Upper lobe of right lung (tissue), 1 donor: ENCODE measurements at regions not wholly inside any gene's neighbourhood (a gene's known extent, or its start where the extent isn't known, plus 50 kb on each side); places are given as distances from the start of the nearest gene placed in this dataset.

Source experiments
- ATAC-seq: fragments of 200-7000 bp; cut with Tn5 transposase; one replicate; pipeline ENCODE4 v1.9.1; 2020; ENCODE audit warnings: mild to moderate bottlenecking, moderate library complexity
- DNase-seq: peaks from one replicate; pipeline ENCODE4 v3.0.0-alpha.2; 2020
- H3K27ac ChIP-seq: fragments of 200-600 bp; one replicate; pipeline ENCODE4 v1.8.0; 2022
- H3K27me3 ChIP-seq: fragments of 200-600 bp; one replicate; pipeline ENCODE4 v1.8.0; 2022; ENCODE audit warnings: mild to moderate bottlenecking
- H3K36me3 ChIP-seq: fragments of 200-600 bp; one replicate; pipeline ENCODE4 v1.8.0; 2022
- H3K4me1 ChIP-seq: fragments of 200-600 bp; one replicate; pipeline ENCODE4 v1.8.0; 2022
- H3K4me3 ChIP-seq: fragments of 200-600 bp; one replicate; pipeline ENCODE4 v1.8.0; 2022; ENCODE audit warnings: mild to moderate bottlenecking
- H3K9me3 ChIP-seq: fragments of 200-600 bp; one replicate; pipeline ENCODE4 v1.8.0; 2022
- intact Hi-C: fragments of 100-400 bp; cut with DNase I; formaldehyde crosslinking; loops from one replicate; pipeline ENCODE4 v1.11.0; 2022
- TF ChIP-seq, protein P1 (sequence below): fragments of 200-600 bp; IDR thresholded peaks from one replicate; pipeline ENCODE4 v1.8.0; 2022; ENCODE audit warnings: antibody characterized with exemption
- donor health status: DM: no; HTN: yes; CAD: no; lungs with severe emphysema.

DNA sequence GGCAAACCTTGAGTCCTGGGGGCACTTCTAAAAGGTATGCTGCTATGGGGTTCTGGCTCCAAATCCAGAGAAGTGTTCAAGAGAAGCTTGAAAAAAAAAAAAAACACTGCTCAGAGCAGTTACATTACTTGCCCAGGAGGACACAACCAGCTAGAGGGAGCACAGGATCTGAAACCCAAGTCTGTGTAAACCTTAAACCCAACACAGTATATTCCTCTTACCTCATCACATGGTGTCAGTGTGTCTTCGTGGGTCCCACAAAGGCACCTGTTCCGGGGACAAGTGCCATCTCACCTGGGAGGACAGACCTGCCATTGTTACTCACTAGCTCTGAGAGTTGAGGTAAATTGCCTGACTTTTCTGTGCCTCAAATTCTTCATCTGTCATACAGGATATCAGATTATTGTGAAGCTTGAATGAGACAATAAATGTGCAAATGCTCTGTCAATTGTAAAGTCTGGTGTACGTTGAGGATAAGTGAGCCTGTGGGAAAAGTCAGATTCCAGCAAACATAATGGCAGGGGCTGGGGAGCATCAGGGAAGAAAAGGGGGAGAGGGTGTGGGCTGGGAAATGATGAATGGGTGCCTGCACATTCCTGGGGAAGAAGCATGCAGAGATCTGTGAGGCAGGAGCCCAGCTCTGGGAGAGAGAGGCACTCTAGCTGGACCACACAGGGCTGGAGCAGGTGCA lies 170.4 kb upstream of the ZC3H12A start:
- H3K4me1 ChIP-seq, result no peaks in the 10 kb centered on the region
- DNase-seq (no peak), ATAC-seq (no peak)
- H3K4me3 ChIP-seq, result no peak overlapping the region
- no peaks in the 10 kb centered on the region for H3K36me3 ChIP-seq
- TF ChIP-seq, protein P1, sequence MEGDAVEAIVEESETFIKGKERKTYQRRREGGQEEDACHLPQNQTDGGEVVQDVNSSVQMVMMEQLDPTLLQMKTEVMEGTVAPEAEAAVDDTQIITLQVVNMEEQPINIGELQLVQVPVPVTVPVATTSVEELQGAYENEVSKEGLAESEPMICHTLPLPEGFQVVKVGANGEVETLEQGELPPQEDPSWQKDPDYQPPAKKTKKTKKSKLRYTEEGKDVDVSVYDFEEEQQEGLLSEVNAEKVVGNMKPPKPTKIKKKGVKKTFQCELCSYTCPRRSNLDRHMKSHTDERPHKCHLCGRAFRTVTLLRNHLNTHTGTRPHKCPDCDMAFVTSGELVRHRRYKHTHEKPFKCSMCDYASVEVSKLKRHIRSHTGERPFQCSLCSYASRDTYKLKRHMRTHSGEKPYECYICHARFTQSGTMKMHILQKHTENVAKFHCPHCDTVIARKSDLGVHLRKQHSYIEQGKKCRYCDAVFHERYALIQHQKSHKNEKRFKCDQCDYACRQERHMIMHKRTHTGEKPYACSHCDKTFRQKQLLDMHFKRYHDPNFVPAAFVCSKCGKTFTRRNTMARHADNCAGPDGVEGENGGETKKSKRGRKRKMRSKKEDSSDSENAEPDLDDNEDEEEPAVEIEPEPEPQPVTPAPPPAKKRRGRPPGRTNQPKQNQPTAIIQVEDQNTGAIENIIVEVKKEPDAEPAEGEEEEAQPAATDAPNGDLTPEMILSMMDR, result no peak
- intact Hi-C loops, result no loop called here
- H3K27me3 ChIP-seq, result peaks cover 4% of the 10 kb centered on the region
- no peak overlapping the region for H3K27ac ChIP-seq
- no peaks in the 10 kb centered on the region for H3K9me3 ChIP-seq

DNA sequence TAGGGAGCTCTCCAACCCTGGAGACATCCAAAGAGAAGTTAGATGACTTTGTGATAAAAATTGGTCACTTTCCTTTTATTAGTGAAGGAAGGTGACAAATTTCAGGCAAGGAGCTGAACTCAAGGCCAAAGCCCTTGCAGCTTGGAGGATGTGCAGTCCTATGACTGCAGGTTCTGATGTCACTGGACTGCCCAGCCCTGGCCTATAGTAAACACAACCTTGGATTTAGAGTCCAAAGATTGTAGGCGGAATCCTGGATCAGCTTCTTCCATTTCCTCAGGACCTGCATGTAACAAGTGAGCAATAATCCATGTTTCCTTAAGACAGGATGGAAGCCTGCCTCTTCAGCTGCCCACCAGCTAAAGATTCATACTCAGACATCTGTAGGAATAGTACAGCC lies 169.3 kb upstream of the ZC3H12A start:
- no peak for ATAC-seq
- TF ChIP-seq, protein P1, result no peak
- Histone ChIP-seq H3K4me1 (no peaks in the 10 kb centered on the region), H3K9me3 (no peaks in the 10 kb centered on the region), H3K36me3 (no peaks in the 10 kb centered on the region), H3K4me3 (no peak overlapping the region), H3K27ac (no peak overlapping the region), H3K27me3 (peaks cover 4% of the 10 kb centered on the region)
- no peak for DNase-seq
- intact Hi-C loops, result no loop called here

DNA sequence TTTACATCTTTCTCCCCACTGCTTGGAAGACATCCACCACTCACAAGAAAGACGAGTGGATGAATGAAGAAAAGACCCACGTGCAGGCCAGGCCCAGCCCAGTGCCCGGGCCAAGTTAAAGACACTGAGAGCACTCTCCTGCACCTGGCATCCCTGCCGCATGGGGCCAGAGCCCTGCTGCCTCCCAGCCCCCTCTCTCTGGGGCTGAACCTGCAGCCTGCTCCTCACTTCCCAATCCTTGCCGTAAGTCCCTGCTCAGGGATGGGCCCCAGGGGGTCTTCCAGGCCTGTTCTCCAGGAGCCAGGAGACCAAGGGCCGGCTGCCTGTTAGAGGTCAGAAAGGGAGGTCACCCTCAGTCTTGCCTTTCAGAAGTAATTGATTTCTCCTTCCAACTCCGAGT lies 168.5 kb upstream of the ZC3H12A start:
- H3K27me3 ChIP-seq, result peaks cover 4% of the 10 kb centered on the region
- DNase-seq, result no peak
- ATAC-seq, result no peak
- no peaks in the 10 kb centered on the region for H3K36me3 ChIP-seq
- intact Hi-C loops, result no loop called here
- TF ChIP-seq, protein P1, result no peak
- no peak overlapping the region for H3K4me3 ChIP-seq
- no peak overlapping the region for H3K27ac ChIP-seq
- no peaks in the 10 kb centered on the region for H3K4me1 ChIP-seq
- H3K9me3 ChIP-seq, result no peaks in the 10 kb centered on the region

DNA sequence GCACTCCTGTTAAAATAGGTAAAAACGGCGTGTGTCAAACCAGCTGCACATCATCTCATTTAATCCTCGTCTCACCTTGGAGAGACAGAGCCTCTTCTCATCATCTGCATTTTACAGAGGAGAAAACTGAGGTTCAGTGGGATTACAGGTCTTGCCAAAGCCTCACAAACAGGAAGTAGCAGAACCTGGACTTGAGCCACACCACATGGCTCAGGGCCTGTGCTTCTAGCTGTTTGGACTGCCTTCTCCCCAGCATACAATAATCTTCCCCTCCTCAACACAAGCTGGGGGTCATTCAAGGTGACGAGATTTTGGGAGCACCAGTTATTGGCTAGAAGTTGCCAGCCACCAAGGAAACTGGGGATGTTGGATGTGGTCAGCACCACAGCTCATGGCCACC lies 167.9 kb upstream of the ZC3H12A start:
- no peak overlapping the region for H3K4me3 ChIP-seq
- TF ChIP-seq, protein P1, result no peak
- H3K27me3 ChIP-seq, result peaks cover 2% of the 10 kb centered on the region
- DNase-seq (no peak), ATAC-seq (no peak)
- intact Hi-C loops, result no loop called here
- H3K9me3 ChIP-seq, result no peaks in the 10 kb centered on the region
- no peaks in the 10 kb centered on the region for H3K36me3 ChIP-seq
- no peaks in the 10 kb centered on the region for H3K4me1 ChIP-seq
- H3K27ac ChIP-seq, result no peak overlapping the region

DNA sequence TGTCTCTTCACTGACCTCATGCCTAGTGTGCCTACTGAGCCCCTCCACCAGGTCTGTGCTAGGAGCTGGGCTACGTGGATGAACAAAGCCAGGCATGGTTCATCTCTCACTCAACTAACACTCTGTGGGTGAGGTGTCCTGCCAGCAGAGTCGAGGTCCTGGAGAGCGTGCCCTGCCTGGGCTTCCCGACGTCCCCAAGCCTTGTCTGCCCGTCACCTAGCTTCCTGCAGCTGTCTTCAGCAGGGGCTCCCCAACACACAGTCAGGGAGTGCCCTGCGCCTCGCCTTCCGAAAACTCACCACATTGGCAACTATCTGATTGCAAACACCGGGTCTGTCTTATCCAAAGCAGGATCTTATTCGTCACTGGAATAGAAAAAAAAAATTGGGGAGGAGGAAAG lies 167.5 kb upstream of the ZC3H12A start:
- no peaks in the 10 kb centered on the region for H3K27me3 ChIP-seq
- no peak overlapping the region for H3K4me3 ChIP-seq
- H3K36me3 ChIP-seq, result no peaks in the 10 kb centered on the region
- TF ChIP-seq, protein P1, result no peak
- no peaks in the 10 kb centered on the region for H3K9me3 ChIP-seq
- no peak for DNase-seq
- ATAC-seq, result no peak
- H3K27ac ChIP-seq, result no peak overlapping the region
- intact Hi-C loops, result no loop called here
- no peaks in the 10 kb centered on the region for H3K4me1 ChIP-seq
